Uterus (tissue), 2 donors: ENCODE measurements at regions not wholly inside any gene's neighbourhood (a gene's known extent, or its start where the extent isn't known, plus 50 kb on each side); places are given as distances from the start of the nearest gene placed in this dataset.

Experiments used
- CTCF ChIP-seq, 4 experiments: fragments of 200-600 bp in 2 of 4; fragments of 450-650 bp in 2 of 4; sonication (generic) in 2 of 4; IDR thresholded peaks; one replicate each; pipeline ENCODE4 v1.5.1; 2016 to 2019; ENCODE audit warnings: antibody characterized with exemption in 4 of 4, mild to moderate bottlenecking in 2 of 4, moderate library complexity in 1 of 4
- POLR2A ChIP-seq, 2 donors: fragments of 450-650 bp; IDR thresholded peaks; one replicate each; pipeline ENCODE4 v1.6.1; 2016; ENCODE audit warnings: antibody characterized with exemption in 2 of 2, mild to moderate bottlenecking in 1 of 2, moderate library complexity in 1 of 2

GRCh38 chr13:39968646-39969475 is 313.4 kb downstream of the COG6 start:
- TF ChIP-seq CTCF (IDR thresholded peaks at IDR 0.05): no peak
- no peak for TF ChIP-seq POLR2A (IDR thresholded peaks at IDR 0.05)
